K562 (cell line): ENCODE measurements at regions not wholly inside any gene's neighbourhood (a gene's known extent, or its start where the extent isn't known, plus 50 kb on each side); places are given as distances from the start of the nearest gene placed in this dataset.

Experiments used
- ATAC-seq: fragments of 200-7000 bp; cut with Tn5 transposase; 3 replicates; pipeline ENCODE4 v1.9.1; 2020; ENCODE audit warnings: moderate library complexity
- BruUV-seq: library from RNA; stranded (reverse); fragments of 400-500 nt; replicated peaks from 2 replicates; lab custom pipeline; 2021; lab: Mats Ljungman, UMichigan
- CTCF ChIA-PET: fragments of 300-600 bp; formaldehyde crosslinking; extraction: SDS; loops from one replicate; lab custom pipeline; 2021; ENCODE audit warnings: low intra/inter-chr PET ratio; lab: Yijun Ruan, JAX
- POLR2A ChIA-PET: fragments of 300-600, 350-650 bp; sonication (Branson Sonifier 250); formaldehyde crosslinking; extraction: SDS; loops from one replicate; lab custom pipeline; 2021; ENCODE audit warnings: antibody characterized with exemption, inconsistent platforms; lab: Yijun Ruan, JAX
- DNase-seq, 4 experiments: peaks; one replicate each; pipeline versions ENCODE4 v3.0.0 to v3.0.0-alpha.2; 2011 to 2018; ENCODE audit warnings: low spot score in 3 of 4, mixed read lengths in 3 of 4; ENCODE audit errors: extremely low read depth in 1 of 4
- FAIRE-seq: peaks from 2 replicates; lab custom pipeline; 2011; peaks lifted over from hg19 to GRCh38; lab: Jason Lieb, UNC
- H2AFZ ChIP-seq: 2 replicates; pipeline ENCODE4 v1.6.0; 2011; ENCODE audit warnings: low read depth, low read length, control low read depth, inconsistent platforms
- H3K27ac ChIP-seq: fragments of 200-600 bp; 3 replicates; pipeline ENCODE4 v1.8.0; 2011; ENCODE audit warnings: low read depth, mild to moderate bottlenecking, control low read depth, inconsistent platforms, low read length, moderate library complexity, mixed read lengths; ENCODE audit errors: extremely low read depth
- H3K27me3 ChIP-seq, 2 experiments: fragments of 300-600 bp in 1 of 2; 2 replicates in 1 of 2; 3 replicates in 1 of 2; pipeline versions ENCODE4 v1.6.0 to v1.8.0; 2011; ENCODE audit warnings: inconsistent platforms in 2 of 2, low read length in 2 of 2, mild to moderate bottlenecking in 1 of 2, mixed read lengths in 1 of 2, moderate library complexity in 1 of 2; ENCODE audit not compliant: control insufficient read depth in 2 of 2, insufficient read depth in 2 of 2
- H3K36me3 ChIP-seq: fragments of 300-600 bp; 3 replicates; pipeline ENCODE4 v1.8.0; 2011; ENCODE audit warnings: mild to moderate bottlenecking, low read length, inconsistent platforms; ENCODE audit not compliant: control insufficient read depth, insufficient read depth
- H3K4me1 ChIP-seq, 2 experiments: fragments of 200-600 bp in 1 of 2; replicated peaks in 1 of 2; 2 replicates in 1 of 2; 3 replicates in 1 of 2; pipeline versions ENCODE4 v1.5.1 to v1.8.0; 2011; ENCODE audit warnings: inconsistent platforms in 2 of 2, low read length in 2 of 2, mild to moderate bottlenecking in 1 of 2, mixed read lengths in 1 of 2, moderate library complexity in 1 of 2; ENCODE audit not compliant: control insufficient read depth in 2 of 2, insufficient read depth in 2 of 2
- H3K4me2 ChIP-seq: 2 replicates; pipeline ENCODE4 v1.6.1; 2011; ENCODE audit warnings: low read length, control low read depth, inconsistent platforms, mixed read lengths; ENCODE audit not compliant: insufficient read depth
- H3K4me3 ChIP-seq: fragments of 200-600 bp; sonication (generic), shearing (Covaris generic); 2 replicates; pipeline ENCODE4 v1.5.1; 2016; ENCODE audit warnings: control low read depth, inconsistent platforms
- H3K79me2 ChIP-seq: fragments of 200-600 bp; 3 replicates; pipeline ENCODE4 v1.8.0; 2011; ENCODE audit warnings: low read length, inconsistent platforms; ENCODE audit not compliant: control insufficient read depth, insufficient read depth
- H3K9ac ChIP-seq, 2 experiments: 2 replicates each; pipeline versions ENCODE4 v1.6.0 to v1.6.1; 2011; ENCODE audit warnings: low read depth in 2 of 2, low read length in 2 of 2, control low read depth in 1 of 2, inconsistent platforms in 1 of 2, mild to moderate bottlenecking in 1 of 2, mixed read lengths in 1 of 2; ENCODE audit not compliant: insufficient read depth in 1 of 2
- H3K9me1 ChIP-seq: one replicate; pipeline ENCODE4 v1.6.0; 2011; ENCODE audit warnings: inconsistent platforms, mild to moderate bottlenecking, low read length, moderate library complexity; ENCODE audit not compliant: control insufficient read depth, insufficient read depth
- H3K9me3 ChIP-seq: replicated peaks from 2 replicates; pipeline ENCODE4 v1.5.1; 2011; ENCODE audit warnings: low read depth, low read length, inconsistent platforms; ENCODE audit not compliant: control insufficient read depth, insufficient read depth
- H4K20me1 ChIP-seq: replicated peaks from 2 replicates; pipeline ENCODE4 v1.6.1; 2011; ENCODE audit warnings: low read length, inconsistent platforms, mixed read lengths; ENCODE audit not compliant: control insufficient read depth, insufficient read depth
- C11orf30 ChIP-seq: fragments of 450-650 bp; IDR thresholded peaks from 2 replicates; pipeline ENCODE4 v1.6.1; 2016; ENCODE audit warnings: low read depth, mild to moderate bottlenecking
- CREBBP ChIP-seq: IDR thresholded peaks from one replicate; pipeline ENCODE4 v1.6.1; 2012; ENCODE audit warnings: low read depth, mild to moderate bottlenecking, control low read depth, inconsistent platforms, low read length
- CREM ChIP-seq: IDR thresholded peaks from 2 replicates; pipeline ENCODE4 v1.6.1; 2014; ENCODE audit warnings: antibody characterized with exemption, low read depth
- EHMT2 ChIP-seq: fragments of 450-650 bp; IDR thresholded peaks from 2 replicates; pipeline ENCODE4 v1.6.1; 2018; ENCODE audit warnings: antibody characterized with exemption
- L3MBTL2 ChIP-seq: fragments of 450-650 bp; IDR thresholded peaks from 2 replicates; pipeline ENCODE4 v1.6.1; 2016; ENCODE audit warnings: mild to moderate bottlenecking, moderate library complexity
- NFE2L1 ChIP-seq: fragments of 450-650 bp; IDR thresholded peaks from 2 replicates; pipeline ENCODE4 v1.6.1; 2016; ENCODE audit warnings: missing genetic modification characterization, low read depth, mild to moderate bottlenecking, missing compliant biosample characterization, moderate library complexity, borderline replicate concordance
- PHB ChIP-seq: fragments of 250-450 bp; sonication (Bioruptor Pico); IDR thresholded peaks from 2 replicates; pipeline ENCODE4 v1.5.0; 2021
- RFX7 ChIP-seq: fragments of 250-450 bp; sonication (Bioruptor Pico); IDR thresholded peaks from 2 replicates; pipeline ENCODE4 v1.5.1; 2021; ENCODE audit warnings: mild to moderate bottlenecking
- SPI1 ChIP-seq: IDR thresholded peaks from 2 replicates; pipeline ENCODE4 v1.6.1; 2011; ENCODE audit warnings: low read depth, low read length, control low read depth, borderline replicate concordance
- TEAD4 ChIP-seq, 2 experiments: sonication (generic) in 1 of 2; formaldehyde crosslinking in 1 of 2; IDR thresholded peaks; 2 replicates each; pipeline versions ENCODE4 v1.6.1 to v1.8.0; 2012 to 2022; ENCODE audit warnings: borderline replicate concordance in 1 of 2, inconsistent platforms in 1 of 2, low read length in 1 of 2, mild to moderate bottlenecking in 1 of 2, missing genetic modification reagents in 1 of 2
- XRCC3 ChIP-seq: fragments of 450-650 bp; IDR thresholded peaks from 2 replicates; pipeline ENCODE4 v1.6.1; 2017; ENCODE audit warnings: mild to moderate bottlenecking, moderate library complexity
- ZNF431 ChIP-seq: sonication (generic); formaldehyde crosslinking; IDR thresholded peaks from 2 replicates; pipeline ENCODE4 v1.8.0; 2022; ENCODE audit warnings: mild to moderate bottlenecking, missing genetic modification reagents
- ZNF436 ChIP-seq: fragments of 250-450, 450-650 bp; sonication (Bioruptor Pico); formaldehyde crosslinking; IDR thresholded peaks from 2 replicates; pipeline ENCODE4 v1.7.0; 2020; ENCODE audit warnings: mild to moderate bottlenecking
- ZNF561 ChIP-seq: fragments of 450-650 bp; formaldehyde crosslinking; conservative IDR thresholded peaks from 2 replicates; pipeline ENCODE4 v1.4.0; 2020; ENCODE audit warnings: mild to moderate bottlenecking, moderate library complexity
- in situ Hi-C: fragments of 300-500 bp; cut with MboI; formaldehyde crosslinking; loops from 4 replicates; pipeline ENCODE4 v1.15.0; 2018; ENCODE audit warnings: inconsistent platforms, mixed read lengths
- intact Hi-C: fragments of 100-400 bp; cut with micrococcal nuclease; formaldehyde crosslinking; loops from 2 replicates; pipeline ENCODE4 v1.14.2; 2022
- TF ChIP-seq, protein P1 (sequence below): fragments of 250-450 bp; sonication (Bioruptor Pico); IDR thresholded peaks from 2 replicates; pipeline ENCODE4 v1.8.0; 2022; ENCODE audit warnings: moderate library complexity, mild to moderate bottlenecking, inconsistent platforms
- TF ChIP-seq, protein P2 (sequence below): IDR thresholded peaks from 3 replicates; pipeline ENCODE4 v1.6.1; 2011; ENCODE audit warnings: borderline replicate concordance, mild to moderate bottlenecking; ENCODE audit not compliant: insufficient read length, insufficient read depth

DNA sequence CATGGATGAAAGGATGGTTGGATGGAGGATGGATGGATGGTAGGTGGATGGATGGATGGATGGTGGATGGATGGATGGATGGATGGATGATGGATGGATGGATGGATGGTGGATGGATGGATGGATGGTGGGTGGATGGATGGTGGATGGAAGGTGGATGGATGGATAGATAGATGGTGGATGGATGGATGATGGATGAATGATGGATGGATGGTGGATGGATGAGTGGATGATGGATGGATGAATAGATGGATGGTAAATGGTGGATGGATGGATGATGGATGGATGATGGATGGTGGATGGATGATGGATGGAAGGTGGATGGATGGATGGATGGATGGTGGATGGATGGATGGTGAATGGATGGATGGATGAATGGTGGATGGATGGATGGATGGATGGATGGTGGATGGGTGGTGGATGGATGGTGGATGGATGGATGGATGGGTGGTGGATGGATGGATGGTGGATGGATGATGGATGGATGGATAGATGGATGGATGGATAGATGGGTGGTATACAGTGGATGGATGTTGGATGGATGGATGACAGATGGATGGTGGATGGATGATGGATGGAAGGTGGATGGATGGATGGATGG, 350.8 kb downstream of the BRD1 start:
- H3K79me2 ChIP-seq = peaks cover 7% of the 10 kb centered on the region
- 0 out of 3 replicates have a peak, but pooled peaks cover 3% of the 10 kb centered on the region for H3K36me3 ChIP-seq
- no peak overlapping the region for H3K27ac ChIP-seq
- no peak overlapping the region for H3K4me3 ChIP-seq
- H3K4me2 ChIP-seq = no peak overlapping the region
- no peak overlapping the region for H3K9ac ChIP-seq
- TF ChIP-seq XRCC3 (no peak), CREBBP (peak; percentile 10), EHMT2 (0 out of 2 replicates have a peak, but pooled peaks have one; percentile 17), NFE2L1 (tag) (no peak), ZNF431 (no peak), ZNF561 (CRISPR knock-in tag) (no peak), C11orf30 (no peak), RFX7 (CRISPR knock-in tag) (no peak), L3MBTL2 (no peak), CREM (no peak), TEAD4 (IDR thresholded peaks at IDR 0.05; ENCODE audit: low read length) (no peak), TEAD4 (CRISPR knock-in tag; IDR thresholded peaks at IDR 0.05; ENCODE audit: borderline replicate concordance) (no peak), SPI1 (no peak), PHB (CRISPR knock-in tag) (no peak), ZNF436 (CRISPR knock-in tag) (no peak)
- TF ChIP-seq, protein P1, sequence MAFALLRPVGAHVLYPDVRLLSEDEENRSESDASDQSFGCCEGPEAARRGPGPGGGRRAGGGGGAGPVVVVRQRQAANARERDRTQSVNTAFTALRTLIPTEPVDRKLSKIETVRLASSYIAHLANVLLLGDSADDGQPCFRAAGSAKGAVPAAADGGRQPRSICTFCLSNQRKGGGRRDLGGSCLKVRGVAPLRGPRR (CRISPR knock-in tag) = no peak
- TF ChIP-seq, protein P2, sequence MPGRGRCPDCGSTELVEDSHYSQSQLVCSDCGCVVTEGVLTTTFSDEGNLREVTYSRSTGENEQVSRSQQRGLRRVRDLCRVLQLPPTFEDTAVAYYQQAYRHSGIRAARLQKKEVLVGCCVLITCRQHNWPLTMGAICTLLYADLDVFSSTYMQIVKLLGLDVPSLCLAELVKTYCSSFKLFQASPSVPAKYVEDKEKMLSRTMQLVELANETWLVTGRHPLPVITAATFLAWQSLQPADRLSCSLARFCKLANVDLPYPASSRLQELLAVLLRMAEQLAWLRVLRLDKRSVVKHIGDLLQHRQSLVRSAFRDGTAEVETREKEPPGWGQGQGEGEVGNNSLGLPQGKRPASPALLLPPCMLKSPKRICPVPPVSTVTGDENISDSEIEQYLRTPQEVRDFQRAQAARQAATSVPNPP = no peak
- DNase-seq = no peak
- peaks cover 3% of the 10 kb centered on the region for H3K9me1 ChIP-seq
- FAIRE-seq = no peak
- no peaks in the 10 kb centered on the region for H3K27me3 ChIP-seq
- intact Hi-C loops (no loop called here), in situ Hi-C loops (no loop called here)
- peaks cover 7 to 18% of the 10 kb centered on the region in 2 experiments; a peak in 4 of 5 replicates for H3K4me1 ChIP-seq
- BruUV-seq = no TSS peak
- H3K9me3 ChIP-seq = no peaks in the 10 kb centered on the region
- ChIA-PET POLR2A (no interaction called here), CTCF (no interaction called here)
- H2AFZ ChIP-seq = no peak overlapping the region
- H4K20me1 ChIP-seq = peaks cover 14% of the 10 kb centered on the region
- no peak for ATAC-seq
